Suppressor macrophage treated with lipopolysaccharide for 1 hour (primary cell): ENCODE measurements at regions not wholly inside any gene's neighbourhood (a gene's known extent, or its start where the extent isn't known, plus 50 kb on each side); places are given as distances from the start of the nearest gene placed in this dataset.
"Not testable (repeated sequence)": the region's sequence is repeated elsewhere in the genome, so short reads cannot be mapped to it uniquely, and the experiment has no call there.

ENCODE experiments used
- DNase-seq, 3 donors: peaks; one replicate each; pipeline ENCODE4 v3.0.0-alpha.2; 2020 to 2022

GRCh38 chr1:68881330-68882194 lies 384.7 kb upstream of the DEPDC1 start:
- DNase-seq, result not testable (repeated sequence)

GRCh38 chr1:68889471-68889870 lies 392.6 kb upstream of the DEPDC1 start:
- no peak for DNase-seq

- no peak for DNase-seq
Measured at GRCh38 chr1:68890736-68891135, 393.9 kb upstream of the DEPDC1 start.

GRCh38 chr1:68904477-68904876 lies 407.6 kb upstream of the DEPDC1 start:
- DNase-seq, result no peak

- no peak for DNase-seq
Measured at GRCh38 chr1:68906431-68906830, 409.5 kb upstream of the DEPDC1 start.

GRCh38 chr1:68907491-68907890 lies 410.6 kb upstream of the DEPDC1 start:
- DNase-seq, result no peak

- no peak for DNase-seq
Measured at GRCh38 chr1:68908316-68908715, 411.4 kb upstream of the DEPDC1 start.

GRCh38 chr1:68916221-68916902 lies 419.5 kb upstream of the DEPDC1 start:
- DNase-seq, result no peak

GRCh38 chr1:68917456-68917855 lies 420.6 kb upstream of the DEPDC1 start:
- DNase-seq, result no peak

GRCh38 chr1:68918563-68918962 lies 421.7 kb upstream of the DEPDC1 start:
- no peak for DNase-seq

GRCh38 chr1:68919075-68919474 lies 422.2 kb upstream of the DEPDC1 start:
- DNase-seq, result no peak

- not testable (repeated sequence) for DNase-seq
Measured at GRCh38 chr1:68923475-68924088, 426.7 kb upstream of the DEPDC1 start.

- no peak for DNase-seq
Measured at GRCh38 chr1:68930101-68930500, 433.2 kb upstream of the DEPDC1 start.

- no peak for DNase-seq
Measured at GRCh38 chr1:68936530-68936929, 439.6 kb upstream of the DEPDC1 start.

- no peak for DNase-seq
Measured at GRCh38 chr1:68938051-68938666, 441.3 kb upstream of the DEPDC1 start.

- no peak for DNase-seq
Measured at GRCh38 chr1:68950036-68950435, 453.2 kb upstream of the DEPDC1 start.

- no peak for DNase-seq
Measured at GRCh38 chr1:68953311-68953710, 456.4 kb upstream of the DEPDC1 start.

GRCh38 chr1:68954841-68955240 lies 458.0 kb upstream of the DEPDC1 start:
- no peak for DNase-seq

GRCh38 chr1:68955424-68955823 lies 458.5 kb upstream of the DEPDC1 start:
- DNase-seq, result no peak

- no peak for DNase-seq
Measured at GRCh38 chr1:68958958-68959357, 462.1 kb upstream of the DEPDC1 start.

GRCh38 chr1:68959461-68960030 lies 462.7 kb upstream of the DEPDC1 start:
- DNase-seq, result no peak

GRCh38 chr1:68961143-68961542 lies 464.3 kb upstream of the DEPDC1 start:
- no peak for DNase-seq

- no peak for DNase-seq
Measured at GRCh38 chr1:68963353-68963752, 466.5 kb upstream of the DEPDC1 start.
